OCI-LY7 (cell line): ENCODE measurements at regions not wholly inside any gene's neighbourhood (a gene's known extent, or its start where the extent isn't known, plus 50 kb on each side); places are given as distances from the start of the nearest gene placed in this dataset.
"Not testable (repeated sequence)": the region's sequence is repeated elsewhere in the genome, so short reads cannot be mapped to it uniquely, and the experiment has no call there.

ENCODE experiments used
- EZH2phosphoT487 ChIP-seq: fragments of 200-600 bp; sonication (generic); IDR thresholded peaks from 2 replicates; pipeline ENCODE4 v1.6.1; 2018; ENCODE audit warnings: low read depth, borderline replicate concordance, mild to moderate bottlenecking, mixed run types, antibody characterized with exemption, low read length, moderate library complexity, mixed read lengths
- TF ChIP-seq, protein P1 (sequence below): fragments of 200-600 bp; sonication (generic); conservative IDR thresholded peaks from 2 replicates; pipeline ENCODE4 v1.5.1; 2014; ENCODE audit warnings: mild to moderate bottlenecking, antibody characterized with exemption, low read length, moderate library complexity, mixed read lengths

DNA sequence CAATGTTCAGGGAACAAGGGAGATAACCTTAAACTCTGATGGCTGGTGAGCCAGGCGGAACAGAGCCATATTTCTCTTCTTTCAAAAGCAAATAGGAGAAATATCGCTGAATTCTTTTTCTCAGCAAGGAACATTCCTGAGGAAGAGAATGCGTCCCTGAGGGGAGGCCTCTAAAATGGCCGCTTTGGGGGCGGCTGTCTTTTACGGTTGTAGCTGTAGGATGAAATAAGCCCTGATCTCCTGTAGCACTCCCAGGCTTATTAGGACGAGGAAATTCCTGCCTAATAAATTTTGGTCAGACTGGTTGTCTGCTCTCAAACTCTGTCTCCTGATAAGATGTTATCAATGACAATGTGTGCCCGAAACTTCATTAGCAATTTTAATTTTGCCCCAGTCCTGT, 496.4 kb upstream of the MCTP2 start:
- TF ChIP-seq, protein P1, sequence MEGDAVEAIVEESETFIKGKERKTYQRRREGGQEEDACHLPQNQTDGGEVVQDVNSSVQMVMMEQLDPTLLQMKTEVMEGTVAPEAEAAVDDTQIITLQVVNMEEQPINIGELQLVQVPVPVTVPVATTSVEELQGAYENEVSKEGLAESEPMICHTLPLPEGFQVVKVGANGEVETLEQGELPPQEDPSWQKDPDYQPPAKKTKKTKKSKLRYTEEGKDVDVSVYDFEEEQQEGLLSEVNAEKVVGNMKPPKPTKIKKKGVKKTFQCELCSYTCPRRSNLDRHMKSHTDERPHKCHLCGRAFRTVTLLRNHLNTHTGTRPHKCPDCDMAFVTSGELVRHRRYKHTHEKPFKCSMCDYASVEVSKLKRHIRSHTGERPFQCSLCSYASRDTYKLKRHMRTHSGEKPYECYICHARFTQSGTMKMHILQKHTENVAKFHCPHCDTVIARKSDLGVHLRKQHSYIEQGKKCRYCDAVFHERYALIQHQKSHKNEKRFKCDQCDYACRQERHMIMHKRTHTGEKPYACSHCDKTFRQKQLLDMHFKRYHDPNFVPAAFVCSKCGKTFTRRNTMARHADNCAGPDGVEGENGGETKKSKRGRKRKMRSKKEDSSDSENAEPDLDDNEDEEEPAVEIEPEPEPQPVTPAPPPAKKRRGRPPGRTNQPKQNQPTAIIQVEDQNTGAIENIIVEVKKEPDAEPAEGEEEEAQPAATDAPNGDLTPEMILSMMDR: not testable (repeated sequence)
- TF ChIP-seq EZH2phosphoT487: not testable (repeated sequence)
